ENCODE measurements at regions not wholly inside any gene's neighbourhood (a gene's known extent, or its start where the extent isn't known, plus 50 kb on each side); places are given as distances from the start of the nearest gene placed in this dataset.
"Not testable (repeated sequence)": the region's sequence is repeated elsewhere in the genome, so short reads cannot be mapped to it uniquely, and the experiment has no call there.

GRCh38 chr12:107513636-107514400, 171.8 kb upstream of the PWP1 start:
- intact Hi-C loops (cut with micrococcal nuclease), result no loop called here

- intact Hi-C loops (cut with micrococcal nuclease), result loop anchor here (1.0 kb wide), 1 partner anchor 23 kb away; no protein-coding TSS in a partner anchor
Measured at GRCh38 chr12:107514887-107515445, 170.6 kb upstream of the PWP1 start.

- intact Hi-C loops (cut with micrococcal nuclease), result loop anchor here (1.0 kb wide), 1 partner anchor 23 kb away; no protein-coding TSS in a partner anchor
Measured at GRCh38 chr12:107515446-107515958, 170.1 kb upstream of the PWP1 start.

GRCh38 chr12:107517816-107518215, 167.8 kb upstream of the PWP1 start:
- intact Hi-C loops (cut with micrococcal nuclease), result not testable (repeated sequence)

- intact Hi-C loops (cut with micrococcal nuclease), result no loop called here
Measured at GRCh38 chr12:107518868-107519267, 166.7 kb upstream of the PWP1 start.

GRCh38 chr12:107519906-107520859, 165.4 kb upstream of the PWP1 start:
- intact Hi-C loops (cut with micrococcal nuclease), result no loop called here

- intact Hi-C loops (cut with micrococcal nuclease), result no loop called here
Measured at GRCh38 chr12:107521826-107522355, 163.7 kb upstream of the PWP1 start.

- intact Hi-C loops (cut with micrococcal nuclease), result no loop called here
Measured at GRCh38 chr12:107522692-107523477, 162.7 kb upstream of the PWP1 start.

GRCh38 chr12:107523775-107524535, 161.6 kb upstream of the PWP1 start:
- intact Hi-C loops (cut with micrococcal nuclease), result no loop called here

GRCh38 chr12:107525063-107525718, 160.4 kb upstream of the PWP1 start:
- intact Hi-C loops (cut with micrococcal nuclease), result no loop called here

GRCh38 chr12:107525719-107526554, 159.7 kb upstream of the PWP1 start:
- intact Hi-C loops (cut with micrococcal nuclease), result no loop called here

- intact Hi-C loops (cut with micrococcal nuclease), result no loop called here
Measured at GRCh38 chr12:107526555-107527180, 158.9 kb upstream of the PWP1 start.

- intact Hi-C loops (cut with micrococcal nuclease), result no loop called here
Measured at GRCh38 chr12:107528731-107529365, 156.8 kb upstream of the PWP1 start.

- intact Hi-C loops (cut with micrococcal nuclease), result no loop called here
Measured at GRCh38 chr12:107529991-107530390, 155.6 kb upstream of the PWP1 start.

GRCh38 chr12:107530701-107531100, 154.9 kb upstream of the PWP1 start:
- intact Hi-C loops (cut with micrococcal nuclease), result no loop called here

- intact Hi-C loops (cut with micrococcal nuclease), result loop anchor here (1.0 kb wide), 1 partner anchor 440 kb away; the partner anchor contains the start of gene CRY1
Measured at GRCh38 chr12:107533218-107533617, 152.4 kb upstream of the PWP1 start.

GRCh38 chr12:107536613-107537012, 149.0 kb upstream of the PWP1 start:
- intact Hi-C loops (cut with micrococcal nuclease), result no loop called here

All from T-helper 1 cell treated with Interleukin-12 subunit alpha and Interleukin-12 subunit beta and Interleukin-4 antibody, amounts not matched to agents 30 ng/mL and 1 ng/mL, for 36 hours (primary cell).